ENCODE measurements at regions not wholly inside any gene's neighbourhood (a gene's known extent, or its start where the extent isn't known, plus 50 kb on each side); places are given as distances from the start of the nearest gene placed in this dataset.

- no peak for DNase-seq
These were observed 123.9 kb upstream of the VSTM2B start for GRCh38 chr19:29401712-29402421.

GRCh38 chr19:29402563-29402962 lies 123.2 kb upstream of the VSTM2B start:
- DNase-seq: no peak

- no peak for DNase-seq
These were observed 121.8 kb upstream of the VSTM2B start for GRCh38 chr19:29404015-29404414.

GRCh38 chr19:29404951-29405727 lies 120.7 kb upstream of the VSTM2B start:
- DNase-seq: no peak

GRCh38 chr19:29405728-29405995 lies 120.1 kb upstream of the VSTM2B start:
- no peak for DNase-seq

GRCh38 chr19:29409076-29409862 lies 116.5 kb upstream of the VSTM2B start:
- DNase-seq: no peak

GRCh38 chr19:29410601-29411000 lies 115.2 kb upstream of the VSTM2B start:
- no peak for DNase-seq

- no peak for DNase-seq
These were observed 114.6 kb upstream of the VSTM2B start for GRCh38 chr19:29411113-29411581.

GRCh38 chr19:29413435-29413834 lies 112.4 kb upstream of the VSTM2B start:
- DNase-seq: no peak

GRCh38 chr19:29415507-29415906 lies 110.3 kb upstream of the VSTM2B start:
- DNase-seq: no peak

- no peak for DNase-seq
These were observed 108.7 kb upstream of the VSTM2B start for GRCh38 chr19:29417048-29417447.

- DNase-seq: no peak
These were observed 107.6 kb upstream of the VSTM2B start for GRCh38 chr19:29418201-29418600.

GRCh38 chr19:29420065-29420464 lies 105.7 kb upstream of the VSTM2B start:
- DNase-seq: no peak

GRCh38 chr19:29420482-29421195 lies 105.2 kb upstream of the VSTM2B start:
- no peak for DNase-seq

GRCh38 chr19:29421196-29421545 lies 104.6 kb upstream of the VSTM2B start:
- no peak for DNase-seq

GRCh38 chr19:29422047-29422446 lies 103.7 kb upstream of the VSTM2B start:
- DNase-seq: no peak

GRCh38 chr19:29422486-29423085 lies 103.2 kb upstream of the VSTM2B start:
- no peak for DNase-seq

- DNase-seq: no peak
These were observed 97.7 kb upstream of the VSTM2B start for GRCh38 chr19:29428071-29428470.

- no peak for DNase-seq
These were observed 96.8 kb upstream of the VSTM2B start for GRCh38 chr19:29429021-29429420.

- no peak for DNase-seq
These were observed 96.2 kb upstream of the VSTM2B start for GRCh38 chr19:29429581-29429980.

- DNase-seq: no peak
These were observed 94.5 kb upstream of the VSTM2B start for GRCh38 chr19:29431332-29431731.

GRCh38 chr19:29432677-29433076 lies 93.1 kb upstream of the VSTM2B start:
- DNase-seq: no peak
